Hippocampal formation (tissue), 2 donors: ENCODE measurements at regions not wholly inside any gene's neighbourhood (a gene's known extent, or its start where the extent isn't known, plus 50 kb on each side); places are given as distances from the start of the nearest gene placed in this dataset.
"Not testable (repeated sequence)": the region's sequence is repeated elsewhere in the genome, so short reads cannot be mapped to it uniquely, and the experiment has no call there.

Source experiments
- DNase-seq, 2 donors: peaks; one replicate each; lab custom pipeline; 2025; lab: John Stamatoyannopoulos, UW

- not testable (repeated sequence) for DNase-seq
Measured at GRCh38 chr3:14272959-14273560, 94.4 kb downstream of the LSM3 start.

DNA sequence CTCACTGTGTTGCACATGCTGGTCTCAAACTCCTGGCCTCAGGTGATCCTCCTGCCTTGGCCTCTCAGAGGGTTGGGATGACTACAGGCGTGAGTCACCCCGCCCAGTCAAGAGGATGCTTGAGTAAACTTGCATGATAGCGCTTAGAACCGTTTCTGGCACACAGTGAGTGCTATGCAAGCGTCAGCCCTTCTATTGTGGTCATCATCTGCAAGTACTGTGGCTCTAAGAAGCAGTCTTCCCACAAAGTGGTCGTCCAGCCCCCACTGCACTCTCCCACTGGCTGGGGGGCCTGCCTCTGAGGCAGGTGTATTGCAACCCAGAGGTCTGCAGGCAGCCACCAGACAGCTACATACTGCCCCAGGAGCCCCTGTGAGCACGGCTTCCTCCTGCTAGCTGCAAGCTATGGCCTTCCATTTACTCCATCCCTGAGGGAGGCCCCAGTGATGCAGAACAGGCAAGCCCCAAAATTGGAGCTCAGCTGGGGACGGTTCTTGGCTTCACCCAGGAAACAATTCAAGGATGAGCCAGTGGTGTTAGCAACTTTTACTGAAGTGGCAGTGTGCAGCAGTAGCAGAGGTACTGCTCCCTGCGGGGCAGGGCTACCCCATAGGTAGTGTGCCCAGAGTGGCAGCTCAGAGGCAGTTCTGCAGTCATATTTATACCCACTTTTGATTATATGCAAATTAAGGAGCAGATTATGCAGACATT is 95.4 kb downstream of the LSM3 start:
- no peak for DNase-seq

DNA sequence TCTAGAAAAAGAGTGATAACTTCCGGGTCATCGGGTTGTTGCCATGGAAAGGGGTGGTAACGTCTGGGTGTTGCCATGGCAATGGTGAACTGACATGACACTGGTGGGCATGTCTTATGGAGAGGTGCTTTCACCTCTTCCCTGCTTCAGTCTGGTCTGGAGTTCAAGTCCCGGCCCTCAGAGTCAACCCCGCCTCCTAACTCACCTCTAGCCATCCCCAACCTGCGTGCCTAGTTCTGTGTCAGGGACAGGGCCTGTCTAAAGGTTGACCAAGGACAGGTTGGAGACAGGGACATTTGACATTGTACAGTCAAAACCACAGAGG is 96.0 kb downstream of the LSM3 start:
- DNase-seq, result no peak

DNA sequence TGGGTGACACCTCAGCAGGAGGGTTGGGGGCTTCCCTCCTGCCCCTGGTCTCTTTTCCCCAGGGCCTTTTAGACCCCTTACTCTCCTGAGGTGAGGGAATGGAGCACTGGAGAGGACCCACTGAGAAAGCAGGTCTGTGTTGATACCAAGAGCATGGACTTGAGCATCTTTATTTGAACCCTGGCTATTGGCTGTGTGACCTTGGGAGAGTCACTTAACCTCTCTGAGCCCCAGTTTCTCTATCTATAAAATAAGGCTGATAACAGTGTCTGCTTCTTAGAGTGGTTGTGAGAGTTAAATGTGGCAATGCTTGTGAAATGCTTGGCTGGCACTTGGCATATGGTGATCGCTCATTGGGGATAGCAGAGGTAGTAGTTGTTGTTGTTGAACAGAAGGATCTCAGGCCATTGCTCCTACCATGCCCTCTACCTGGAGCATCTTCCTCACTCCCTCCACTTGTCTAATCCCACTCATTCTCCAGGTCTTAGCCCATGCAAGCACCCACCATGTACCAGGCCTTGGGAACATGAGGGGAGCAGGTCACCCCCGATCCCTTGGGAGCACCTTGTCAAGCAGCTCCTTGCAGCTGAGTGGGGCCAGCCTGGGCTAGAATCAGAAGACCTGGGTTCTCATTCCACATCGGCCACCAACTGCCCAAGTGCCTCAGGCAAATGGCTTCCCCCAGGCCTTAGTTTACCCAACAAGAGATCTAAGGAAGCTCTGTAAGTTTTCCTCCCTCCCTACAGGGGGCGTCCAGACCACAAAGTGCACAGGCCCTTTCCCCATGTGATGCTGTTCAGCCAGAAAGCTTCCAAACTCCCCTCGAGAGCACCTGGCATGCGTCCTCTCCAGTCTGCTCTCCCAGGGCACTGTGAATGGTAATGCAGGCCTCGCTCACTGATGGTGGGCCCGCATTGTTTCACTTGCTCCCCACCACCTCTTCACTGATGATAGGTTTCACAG is 96.7 kb downstream of the LSM3 start:
- no peak for DNase-seq

- DNase-seq, result no peak
Measured at GRCh38 chr3:14275962-14276909, 97.6 kb downstream of the LSM3 start.

- no peak for DNase-seq
Measured at GRCh38 chr3:14277557-14277956, 98.9 kb downstream of the LSM3 start.

DNA sequence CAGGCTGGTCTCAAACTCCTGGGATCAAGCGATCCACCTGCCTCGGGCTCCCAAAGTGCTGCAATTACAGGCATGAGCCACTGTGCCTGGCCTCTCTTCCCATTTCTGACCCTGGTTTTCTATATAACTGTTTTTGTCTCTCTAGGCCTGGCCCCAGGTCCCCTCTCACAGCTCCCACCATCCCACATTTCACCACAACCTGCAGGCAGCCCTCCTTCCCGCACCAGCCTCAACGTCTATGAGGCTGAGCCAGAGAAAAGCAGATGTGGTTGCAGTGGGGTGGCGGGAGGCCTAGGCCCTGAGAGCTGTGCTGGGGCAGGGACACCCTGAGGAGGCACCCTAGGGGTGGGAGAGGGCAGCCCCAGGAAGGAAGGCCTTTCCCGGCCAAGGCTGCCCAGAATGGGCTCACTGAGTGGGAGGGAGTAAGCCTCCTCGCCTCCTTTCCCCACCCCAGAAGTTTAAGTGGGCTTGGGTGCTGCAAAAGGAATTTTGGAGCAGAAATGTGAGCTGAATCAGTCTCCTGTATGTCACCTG is 99.7 kb downstream of the LSM3 start:
- no peak for DNase-seq

DNA sequence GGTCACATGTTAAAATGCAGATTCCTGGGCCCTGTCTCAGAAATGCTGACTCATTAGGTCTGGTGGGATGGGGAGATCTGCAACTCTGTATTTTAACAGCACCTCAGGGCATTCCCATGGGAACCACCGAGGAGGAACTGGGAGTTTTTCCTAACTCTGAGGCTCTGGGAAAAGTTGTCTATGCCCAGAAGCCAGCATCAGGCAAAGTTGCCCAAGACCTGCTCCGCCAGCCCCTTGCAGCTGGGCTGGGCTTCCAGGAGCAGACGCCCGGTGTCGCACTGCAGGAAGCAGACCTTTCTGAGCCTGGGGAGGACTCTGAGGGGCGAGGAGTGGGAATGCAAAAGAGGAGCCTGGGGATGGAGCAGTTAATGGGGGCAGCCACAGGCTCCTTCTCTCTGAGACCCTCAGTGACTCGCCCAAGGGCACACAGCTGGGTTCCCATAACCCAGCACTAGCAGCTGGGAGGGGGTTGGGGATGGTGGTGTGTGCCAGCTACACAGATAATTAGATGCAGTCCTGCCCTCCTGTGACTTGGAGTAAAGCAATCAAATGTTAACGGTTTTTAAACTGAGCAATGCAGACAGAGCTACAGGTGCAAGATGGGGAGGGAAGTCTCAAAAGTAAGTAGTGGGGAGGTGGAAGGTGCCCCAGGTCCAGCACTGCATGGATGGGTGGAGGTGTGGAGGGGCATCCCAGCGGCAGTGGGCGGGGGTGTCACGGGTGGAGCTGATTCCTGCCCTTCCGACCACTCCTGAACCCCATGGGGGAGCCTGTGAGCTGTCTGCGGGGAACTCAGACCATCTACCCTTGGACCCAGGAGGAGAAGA is 100.4 kb downstream of the LSM3 start:
- DNase-seq, result no peak

GRCh38 chr3:14279626-14280061 is 101.0 kb downstream of the LSM3 start:
- no peak for DNase-seq

- no peak for DNase-seq
Measured at GRCh38 chr3:14280326-14280725, 101.7 kb downstream of the LSM3 start.

GRCh38 chr3:14281053-14281452 is 102.4 kb downstream of the LSM3 start:
- DNase-seq, result no peak

- DNase-seq, result no peak
Measured at GRCh38 chr3:14282001-14282705, 103.5 kb downstream of the LSM3 start.

DNA sequence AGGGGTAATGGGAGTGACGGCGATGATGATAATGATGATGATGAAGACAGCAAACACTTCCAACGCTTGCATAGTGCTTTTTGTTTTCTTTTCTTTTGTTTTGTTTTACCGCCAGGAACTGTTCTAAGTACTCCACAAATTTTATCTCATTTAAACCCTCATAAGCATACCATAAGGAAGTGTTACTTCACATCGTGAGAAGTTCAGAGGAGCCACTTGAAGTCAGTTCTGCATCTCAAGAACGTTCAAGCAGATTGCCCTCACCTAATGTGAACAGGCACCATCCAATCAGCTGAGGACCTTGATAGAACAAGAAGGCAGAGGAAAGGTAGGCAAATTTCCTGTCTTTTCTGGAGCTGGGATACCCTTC is 104.1 kb downstream of the LSM3 start:
- no peak for DNase-seq

DNA sequence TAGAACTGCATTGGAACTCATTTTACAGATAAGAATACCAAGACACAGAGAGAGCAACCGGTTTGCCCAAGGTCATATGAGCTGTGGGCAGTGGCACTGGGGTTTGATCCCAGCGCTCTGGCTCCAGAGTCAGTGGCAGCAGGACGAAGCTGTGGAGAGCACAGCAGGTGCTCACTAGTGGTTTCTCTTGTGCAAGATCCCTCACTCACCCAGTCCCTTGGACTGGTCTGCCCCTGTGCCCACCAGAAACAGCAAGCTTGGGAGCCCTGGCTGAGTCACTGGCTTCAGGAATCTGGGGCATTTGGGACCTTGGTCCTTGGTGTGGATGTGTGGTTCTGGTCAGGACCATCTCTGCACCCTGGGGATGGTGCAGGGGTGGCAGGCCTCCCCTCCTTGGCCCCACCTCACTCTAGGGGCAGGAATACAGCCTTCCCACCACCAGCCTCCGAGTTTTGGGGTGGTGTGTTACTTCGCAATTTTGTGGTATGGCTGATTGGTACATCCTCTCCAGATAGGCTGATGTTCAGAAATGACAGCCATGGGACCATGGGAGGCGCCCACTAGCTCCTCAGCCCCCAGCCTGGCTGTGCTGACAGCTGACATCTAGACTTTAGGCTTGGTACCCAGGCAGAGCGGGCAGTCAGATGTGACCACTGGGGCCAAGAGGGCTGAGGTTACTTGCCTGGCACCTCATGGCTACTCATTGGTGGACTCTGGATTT is 104.6 kb downstream of the LSM3 start:
- no peak for DNase-seq

- DNase-seq, result no peak
Measured at GRCh38 chr3:14283813-14284438, 105.3 kb downstream of the LSM3 start.

DNA sequence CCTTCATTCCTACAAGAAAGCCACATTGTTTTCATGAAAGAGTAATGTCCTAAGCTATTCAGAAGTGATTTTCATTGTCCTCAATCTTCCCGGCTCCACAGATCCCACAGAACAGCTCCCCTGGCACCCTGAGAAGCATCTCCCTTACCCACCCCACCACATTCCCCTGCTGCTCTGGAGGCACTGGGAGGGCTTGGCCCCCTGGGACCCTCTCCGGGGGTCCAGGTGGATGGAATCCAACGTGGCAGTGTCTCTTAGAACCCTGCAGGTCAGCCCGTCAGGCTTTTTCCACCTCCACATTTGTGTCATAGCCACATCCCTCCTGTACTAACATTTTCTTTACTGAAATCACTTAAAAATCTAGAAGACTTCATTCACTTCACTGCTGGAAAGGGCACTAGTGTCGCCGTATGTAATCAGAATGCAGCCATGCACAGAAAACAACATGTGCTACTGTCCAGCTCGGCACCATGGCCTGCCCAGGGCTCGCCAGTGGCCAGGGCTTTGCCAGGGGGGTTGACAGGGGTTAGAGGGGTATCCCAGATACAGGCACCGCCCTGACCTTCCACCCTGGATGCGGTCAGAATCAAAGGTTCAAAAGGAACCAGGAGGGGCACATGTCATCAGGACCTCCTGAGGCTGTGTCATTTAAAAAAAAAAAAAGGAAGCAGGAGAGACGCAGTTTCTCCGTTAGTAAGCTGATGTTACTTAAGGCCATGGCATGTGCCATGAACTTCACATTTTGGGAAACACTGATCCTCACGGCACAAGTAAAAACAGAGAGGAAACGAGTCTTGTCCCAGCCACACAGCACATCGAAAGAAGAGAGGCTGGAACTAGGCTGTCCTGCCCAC is 106.3 kb downstream of the LSM3 start:
- no peak for DNase-seq

DNA sequence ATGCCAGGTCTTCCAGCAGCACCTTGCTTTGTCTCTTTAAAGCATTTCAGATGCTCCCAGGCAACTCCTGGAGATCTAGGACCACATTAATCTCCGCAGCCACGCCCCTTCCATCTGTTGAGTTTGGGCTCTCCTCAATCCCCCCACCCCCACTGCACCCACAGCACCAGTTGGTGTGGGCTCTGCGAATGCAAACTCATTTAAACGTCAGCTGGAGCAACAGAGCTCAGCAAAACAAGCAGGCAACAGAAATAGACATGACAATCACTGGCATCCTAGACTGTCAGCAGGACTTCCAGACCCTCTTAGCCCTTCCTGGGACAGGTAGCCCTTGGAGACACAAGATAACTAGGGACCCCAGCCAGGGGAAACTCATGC is 106.9 kb downstream of the LSM3 start:
- no peak for DNase-seq
